Ovary (tissue), 3 donors: ENCODE measurements at regions not wholly inside any gene's neighbourhood (a gene's known extent, or its start where the extent isn't known, plus 50 kb on each side); places are given as distances from the start of the nearest gene placed in this dataset.

Source experiments
- EP300 ChIP-seq: sonication (generic); formaldehyde crosslinking; IDR thresholded peaks from one replicate; pipeline ENCODE4 v1.6.1; 2017; ENCODE audit warnings: antibody characterized with exemption
- TF ChIP-seq, protein P1 (sequence below), 3 donors: fragments of 450-650 bp in 2 of 3; fragments of 200-600 bp in 1 of 3; IDR thresholded peaks; one replicate each; pipeline versions ENCODE4 v1.5.1 to v1.8.0; 2016 to 2022; ENCODE audit warnings: antibody characterized with exemption in 3 of 3, mild to moderate bottlenecking in 1 of 3
- donor health status: DM: no; HTN: no; CAD: no.

DNA sequence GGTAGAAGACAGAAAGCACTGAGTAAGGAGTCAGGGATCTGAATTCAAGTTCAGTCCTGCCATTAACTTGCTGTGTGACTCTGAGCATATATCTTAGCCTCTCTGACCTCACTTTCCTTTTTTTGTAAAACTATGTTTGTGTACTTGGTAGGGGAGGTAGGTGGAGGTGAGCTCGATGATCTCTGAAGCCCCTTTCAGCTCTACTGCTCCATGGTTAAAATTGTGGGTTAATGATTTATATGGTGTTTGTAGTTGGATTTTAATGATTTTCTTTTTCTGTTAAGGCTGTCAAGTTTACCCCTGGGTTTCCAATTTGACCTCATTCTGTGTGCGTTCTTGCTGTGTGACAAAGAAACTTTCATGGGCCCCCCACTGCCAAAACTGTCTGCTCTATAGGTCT, 124.1 kb downstream of the CD164 start:
- TF ChIP-seq, protein P1, sequence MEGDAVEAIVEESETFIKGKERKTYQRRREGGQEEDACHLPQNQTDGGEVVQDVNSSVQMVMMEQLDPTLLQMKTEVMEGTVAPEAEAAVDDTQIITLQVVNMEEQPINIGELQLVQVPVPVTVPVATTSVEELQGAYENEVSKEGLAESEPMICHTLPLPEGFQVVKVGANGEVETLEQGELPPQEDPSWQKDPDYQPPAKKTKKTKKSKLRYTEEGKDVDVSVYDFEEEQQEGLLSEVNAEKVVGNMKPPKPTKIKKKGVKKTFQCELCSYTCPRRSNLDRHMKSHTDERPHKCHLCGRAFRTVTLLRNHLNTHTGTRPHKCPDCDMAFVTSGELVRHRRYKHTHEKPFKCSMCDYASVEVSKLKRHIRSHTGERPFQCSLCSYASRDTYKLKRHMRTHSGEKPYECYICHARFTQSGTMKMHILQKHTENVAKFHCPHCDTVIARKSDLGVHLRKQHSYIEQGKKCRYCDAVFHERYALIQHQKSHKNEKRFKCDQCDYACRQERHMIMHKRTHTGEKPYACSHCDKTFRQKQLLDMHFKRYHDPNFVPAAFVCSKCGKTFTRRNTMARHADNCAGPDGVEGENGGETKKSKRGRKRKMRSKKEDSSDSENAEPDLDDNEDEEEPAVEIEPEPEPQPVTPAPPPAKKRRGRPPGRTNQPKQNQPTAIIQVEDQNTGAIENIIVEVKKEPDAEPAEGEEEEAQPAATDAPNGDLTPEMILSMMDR (IDR thresholded peaks at IDR 0.05): no peak
- TF ChIP-seq EP300: no peak
